ENCODE measurements at regions not wholly inside any gene's neighbourhood (a gene's known extent, or its start where the extent isn't known, plus 50 kb on each side); places are given as distances from the start of the nearest gene placed in this dataset.
"Not testable (repeated sequence)": the region's sequence is repeated elsewhere in the genome, so short reads cannot be mapped to it uniquely, and the experiment has no call there.

DNA sequence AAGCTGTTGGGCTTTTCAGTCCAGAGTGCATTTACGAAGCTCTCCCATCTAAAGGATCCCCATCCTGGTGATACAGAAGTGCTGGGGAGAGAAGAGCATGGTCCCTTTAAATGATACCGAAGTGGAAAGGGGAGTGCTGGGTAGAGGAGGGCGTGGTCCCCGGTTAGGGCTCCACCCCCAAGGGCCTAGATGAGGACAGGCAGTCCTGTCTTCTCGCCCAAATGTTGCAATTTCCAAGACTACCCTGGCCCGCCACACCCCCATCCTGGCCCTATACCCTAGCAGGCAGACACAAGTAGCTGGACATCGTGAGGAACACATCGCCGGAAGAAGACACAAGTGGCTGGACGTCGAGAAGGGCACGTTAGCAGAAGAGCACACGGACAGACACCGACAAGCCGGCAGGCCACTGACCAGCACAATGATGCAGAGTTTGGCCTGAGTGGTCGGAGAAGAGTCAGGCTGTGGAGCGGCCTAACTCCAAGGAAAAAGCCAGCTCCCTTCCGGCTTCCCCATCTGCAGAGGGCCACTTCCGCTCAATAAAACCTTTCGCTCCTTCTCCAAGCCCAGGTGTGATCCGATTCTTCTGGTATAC lies 439.5 kb upstream of the NRP1 start:
- no peaks in the 10 kb centered on the region for H3K36me3 ChIP-seq (ENCODE audit: low read depth)
- DNase-seq (ENCODE audit: low spot score) (no peak), ATAC-seq (ENCODE audit: low read depth) (no peak)
- H3K4me3 ChIP-seq (ENCODE audit: severe bottlenecking) = no peak overlapping the region
- H3K27me3 ChIP-seq (ENCODE audit: insufficient read depth, poor library complexity, severe bottlenecking) = no peaks in the 10 kb centered on the region
- no peaks in the 10 kb centered on the region for H3K9me3 ChIP-seq (ENCODE audit: severe bottlenecking)
- H3K4me1 ChIP-seq (ENCODE audit: insufficient read depth, poor library complexity, severe bottlenecking) = no peaks in the 10 kb centered on the region
- no peak overlapping the region for H3K27ac ChIP-seq (ENCODE audit: poor library complexity, severe bottlenecking)
- TF ChIP-seq, protein P1, sequence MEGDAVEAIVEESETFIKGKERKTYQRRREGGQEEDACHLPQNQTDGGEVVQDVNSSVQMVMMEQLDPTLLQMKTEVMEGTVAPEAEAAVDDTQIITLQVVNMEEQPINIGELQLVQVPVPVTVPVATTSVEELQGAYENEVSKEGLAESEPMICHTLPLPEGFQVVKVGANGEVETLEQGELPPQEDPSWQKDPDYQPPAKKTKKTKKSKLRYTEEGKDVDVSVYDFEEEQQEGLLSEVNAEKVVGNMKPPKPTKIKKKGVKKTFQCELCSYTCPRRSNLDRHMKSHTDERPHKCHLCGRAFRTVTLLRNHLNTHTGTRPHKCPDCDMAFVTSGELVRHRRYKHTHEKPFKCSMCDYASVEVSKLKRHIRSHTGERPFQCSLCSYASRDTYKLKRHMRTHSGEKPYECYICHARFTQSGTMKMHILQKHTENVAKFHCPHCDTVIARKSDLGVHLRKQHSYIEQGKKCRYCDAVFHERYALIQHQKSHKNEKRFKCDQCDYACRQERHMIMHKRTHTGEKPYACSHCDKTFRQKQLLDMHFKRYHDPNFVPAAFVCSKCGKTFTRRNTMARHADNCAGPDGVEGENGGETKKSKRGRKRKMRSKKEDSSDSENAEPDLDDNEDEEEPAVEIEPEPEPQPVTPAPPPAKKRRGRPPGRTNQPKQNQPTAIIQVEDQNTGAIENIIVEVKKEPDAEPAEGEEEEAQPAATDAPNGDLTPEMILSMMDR (IDR thresholded peaks at IDR 0.05; ENCODE audit: poor library complexity, severe bottlenecking) = no peak

- Histone ChIP-seq H3K4me1 (ENCODE audit: insufficient read depth, poor library complexity, severe bottlenecking) (no peaks in the 10 kb centered on the region), H3K36me3 (ENCODE audit: low read depth) (no peaks in the 10 kb centered on the region), H3K27me3 (ENCODE audit: insufficient read depth, poor library complexity, severe bottlenecking) (no peaks in the 10 kb centered on the region), H3K4me3 (ENCODE audit: severe bottlenecking) (no peak overlapping the region), H3K9me3 (ENCODE audit: severe bottlenecking) (no peaks in the 10 kb centered on the region), H3K27ac (ENCODE audit: poor library complexity, severe bottlenecking) (no peak overlapping the region)
- TF ChIP-seq, protein P1 (IDR thresholded peaks at IDR 0.05; ENCODE audit: poor library complexity, severe bottlenecking) = no peak
- no peak for DNase-seq (ENCODE audit: low spot score)
- ATAC-seq (ENCODE audit: low read depth) = no peak
Measured at GRCh38 chr10:33773253-33773573, 438.7 kb upstream of the NRP1 start.

DNA sequence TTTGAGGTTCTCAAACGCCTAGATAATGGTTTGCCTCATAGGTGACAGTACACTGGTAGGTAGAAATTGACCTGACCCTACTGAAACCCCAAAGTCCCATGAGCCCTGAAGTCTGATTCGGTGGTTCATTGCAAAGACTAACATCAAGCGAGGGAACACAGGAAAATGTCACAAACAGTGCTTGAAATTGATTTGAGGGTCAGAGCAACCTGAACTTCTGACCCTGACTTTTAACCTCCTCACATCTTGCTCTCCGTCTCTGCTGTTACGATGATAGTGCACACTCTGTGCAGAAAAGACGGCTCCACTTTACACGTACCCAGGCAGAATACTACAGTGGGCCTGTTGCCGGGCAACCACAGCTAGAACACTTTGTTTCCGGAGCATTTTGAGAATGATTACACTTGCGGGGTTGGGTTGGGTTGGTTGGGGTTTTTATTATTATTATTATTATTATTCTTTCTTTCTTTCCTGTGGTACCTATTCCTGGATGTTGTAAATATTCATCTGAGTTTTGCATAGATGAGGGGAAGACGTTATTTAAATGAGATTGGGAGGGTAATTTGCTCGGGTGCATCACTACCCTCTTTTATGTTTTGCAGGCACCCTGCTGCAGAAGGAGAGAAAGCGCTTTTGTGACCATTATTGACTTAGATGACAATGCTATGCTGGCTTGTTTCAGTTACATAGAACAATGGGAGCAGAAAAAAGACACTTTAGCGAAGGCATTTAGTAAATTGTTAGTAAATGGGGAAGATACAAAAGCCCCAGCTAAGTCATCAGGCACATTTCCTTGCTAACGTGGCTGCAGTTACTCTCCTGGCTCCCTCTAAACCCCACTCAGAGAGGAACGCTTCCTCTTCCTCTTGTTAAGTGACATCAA lies 438.1 kb upstream of the NRP1 start:
- TF ChIP-seq, protein P1 (IDR thresholded peaks at IDR 0.05; ENCODE audit: poor library complexity, severe bottlenecking) = no peak
- Histone ChIP-seq H3K27me3 (ENCODE audit: insufficient read depth, poor library complexity, severe bottlenecking) (no peaks in the 10 kb centered on the region), H3K9me3 (ENCODE audit: severe bottlenecking) (no peaks in the 10 kb centered on the region), H3K4me1 (ENCODE audit: insufficient read depth, poor library complexity, severe bottlenecking) (no peaks in the 10 kb centered on the region), H3K36me3 (ENCODE audit: low read depth) (no peaks in the 10 kb centered on the region), H3K27ac (ENCODE audit: poor library complexity, severe bottlenecking) (no peak overlapping the region), H3K4me3 (ENCODE audit: severe bottlenecking) (no peak overlapping the region)
- no peak for ATAC-seq (ENCODE audit: low read depth)
- DNase-seq (ENCODE audit: low spot score) = no peak

GRCh38 chr10:33771856-33772255 lies 437.4 kb upstream of the NRP1 start:
- H3K36me3 ChIP-seq (ENCODE audit: low read depth) = not testable (repeated sequence)

GRCh38 chr10:33764694-33765185 lies 430.3 kb upstream of the NRP1 start:
- Histone ChIP-seq H3K27me3 (ENCODE audit: insufficient read depth, poor library complexity, severe bottlenecking) (no peaks in the 10 kb centered on the region), H3K9me3 (ENCODE audit: severe bottlenecking) (no peaks in the 10 kb centered on the region), H3K27ac (ENCODE audit: poor library complexity, severe bottlenecking) (no peak overlapping the region), H3K4me1 (ENCODE audit: insufficient read depth, poor library complexity, severe bottlenecking) (no peaks in the 10 kb centered on the region), H3K36me3 (ENCODE audit: low read depth) (no peaks in the 10 kb centered on the region), H3K4me3 (ENCODE audit: severe bottlenecking) (no peak overlapping the region)
- ATAC-seq (ENCODE audit: low read depth) (no peak), DNase-seq (ENCODE audit: low spot score) (no peak)
- TF ChIP-seq, protein P1 (IDR thresholded peaks at IDR 0.05; ENCODE audit: poor library complexity, severe bottlenecking) = no peak

More at GRCh38 chr10:33771856-33772255, 437.4 kb upstream of the NRP1 start:
- H3K27ac ChIP-seq (ENCODE audit: poor library complexity, severe bottlenecking); ATAC-seq (ENCODE audit: low read depth); H3K4me3 ChIP-seq (ENCODE audit: severe bottlenecking); H3K9me3 ChIP-seq (ENCODE audit: severe bottlenecking); DNase-seq (ENCODE audit: low spot score); H3K27me3 ChIP-seq (ENCODE audit: insufficient read depth, poor library complexity, severe bottlenecking); H3K4me1 ChIP-seq (ENCODE audit: insufficient read depth, poor library complexity, severe bottlenecking): not testable (repeated sequence)
